ENCODE measurements at regions not wholly inside any gene's neighbourhood (a gene's known extent, or its start where the extent isn't known, plus 50 kb on each side); places are given as distances from the start of the nearest gene placed in this dataset.

DNA sequence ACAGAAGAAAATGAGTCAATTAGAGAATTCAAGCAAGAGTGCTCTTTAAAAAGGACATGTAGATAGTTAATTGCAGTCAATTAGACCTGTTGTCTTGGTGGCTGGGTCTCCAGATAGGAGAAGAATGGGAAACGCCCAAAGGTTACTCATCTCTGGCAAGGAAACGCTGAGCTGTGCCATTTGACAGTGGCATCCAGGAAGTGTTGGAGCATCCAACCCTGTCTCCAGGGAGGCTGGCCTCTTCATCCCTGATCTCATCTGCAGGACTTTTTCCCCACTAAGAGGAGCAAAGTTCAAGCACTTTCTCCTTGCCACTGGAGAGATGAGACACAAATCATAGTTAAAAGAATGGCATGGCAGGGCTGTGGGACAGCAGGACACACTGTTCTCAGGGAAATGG is 111.7 kb upstream of the MSX2 start:
- H3K36me3 ChIP-seq = no peaks in the 10 kb centered on the region
- intact Hi-C loops (cut with DNase I) = no loop called here
- H3K27ac ChIP-seq = no peak overlapping the region
- DNase-seq = no peak
- no peaks in the 10 kb centered on the region for H3K4me1 ChIP-seq
- no peaks in the 10 kb centered on the region for H3K27me3 ChIP-seq
- no peak overlapping the region for H3K4me3 ChIP-seq
- TF ChIP-seq, protein P1, sequence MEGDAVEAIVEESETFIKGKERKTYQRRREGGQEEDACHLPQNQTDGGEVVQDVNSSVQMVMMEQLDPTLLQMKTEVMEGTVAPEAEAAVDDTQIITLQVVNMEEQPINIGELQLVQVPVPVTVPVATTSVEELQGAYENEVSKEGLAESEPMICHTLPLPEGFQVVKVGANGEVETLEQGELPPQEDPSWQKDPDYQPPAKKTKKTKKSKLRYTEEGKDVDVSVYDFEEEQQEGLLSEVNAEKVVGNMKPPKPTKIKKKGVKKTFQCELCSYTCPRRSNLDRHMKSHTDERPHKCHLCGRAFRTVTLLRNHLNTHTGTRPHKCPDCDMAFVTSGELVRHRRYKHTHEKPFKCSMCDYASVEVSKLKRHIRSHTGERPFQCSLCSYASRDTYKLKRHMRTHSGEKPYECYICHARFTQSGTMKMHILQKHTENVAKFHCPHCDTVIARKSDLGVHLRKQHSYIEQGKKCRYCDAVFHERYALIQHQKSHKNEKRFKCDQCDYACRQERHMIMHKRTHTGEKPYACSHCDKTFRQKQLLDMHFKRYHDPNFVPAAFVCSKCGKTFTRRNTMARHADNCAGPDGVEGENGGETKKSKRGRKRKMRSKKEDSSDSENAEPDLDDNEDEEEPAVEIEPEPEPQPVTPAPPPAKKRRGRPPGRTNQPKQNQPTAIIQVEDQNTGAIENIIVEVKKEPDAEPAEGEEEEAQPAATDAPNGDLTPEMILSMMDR (IDR thresholded peaks at IDR 0.05) = no peak
- H3K9me3 ChIP-seq = no peaks in the 10 kb centered on the region
- H3K9ac ChIP-seq (ENCODE audit: low read depth in 2 of 2, low read length in 2 of 2) = no peak overlapping the region

DNA sequence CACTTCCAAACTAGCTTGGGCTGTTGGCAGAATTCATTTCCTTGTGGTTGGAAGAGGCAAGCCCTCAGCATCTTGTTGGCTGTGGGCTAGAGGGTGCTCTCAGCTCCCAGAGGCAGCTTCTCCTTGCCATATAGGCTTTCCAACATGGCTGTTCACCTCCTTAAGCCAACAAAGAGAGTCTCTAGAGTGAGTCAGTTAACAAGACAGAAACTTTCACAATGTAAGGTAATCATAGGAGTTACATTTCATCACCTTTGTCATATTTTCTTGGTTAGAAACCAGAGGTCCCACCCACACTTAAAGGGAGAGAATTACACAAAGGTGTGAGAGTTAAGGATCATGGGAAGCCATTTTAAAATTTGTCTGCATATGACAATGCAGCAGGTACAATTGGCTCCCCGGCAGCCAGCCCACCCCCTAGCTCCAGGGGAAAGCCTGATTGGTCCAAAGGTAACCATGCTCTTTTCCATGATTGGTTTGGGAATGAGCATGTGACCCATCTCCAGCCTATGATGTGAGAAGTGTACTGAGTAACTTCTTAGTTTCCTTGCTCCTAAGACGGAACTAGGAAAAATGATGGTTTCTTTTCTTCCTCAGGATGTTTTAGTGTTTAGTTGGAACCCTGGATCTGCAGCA is 109.8 kb upstream of the MSX2 start:
- intact Hi-C loops (cut with DNase I) = no loop called here

DNA sequence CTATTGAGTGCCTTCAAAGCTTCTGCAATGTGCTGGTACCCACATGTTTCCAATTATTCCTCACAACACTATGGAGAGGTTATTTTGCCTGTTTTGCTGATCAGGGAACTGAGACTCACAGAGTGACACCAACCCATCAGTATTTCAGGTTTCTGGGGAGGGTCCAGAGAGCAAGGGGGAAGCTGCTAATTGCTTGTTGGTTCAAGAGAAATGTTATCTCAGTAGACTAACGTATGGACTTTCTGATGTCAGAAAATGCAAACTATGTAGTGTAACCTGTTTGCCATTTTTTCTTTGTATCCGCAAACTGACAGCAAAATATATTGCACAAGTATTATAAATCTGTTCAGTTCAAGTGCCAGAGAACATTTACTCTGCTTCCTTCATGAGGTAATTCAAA is 108.3 kb upstream of the MSX2 start:
- Histone ChIP-seq H3K4me1 (no peaks in the 10 kb centered on the region), H3K4me3 (no peak overlapping the region), H3K27me3 (no peaks in the 10 kb centered on the region), H3K27ac (no peak overlapping the region), H3K36me3 (no peaks in the 10 kb centered on the region), H3K9me3 (no peaks in the 10 kb centered on the region), H3K9ac (ENCODE audit: low read depth in 2 of 2, low read length in 2 of 2) (no peak overlapping the region)
- TF ChIP-seq, protein P1 (IDR thresholded peaks at IDR 0.05) = no peak
- intact Hi-C loops (cut with DNase I) = no loop called here
- no peak for DNase-seq

More for the DNA sequence above, 109.8 kb upstream of the MSX2 start:
- TF ChIP-seq, protein P1 (IDR thresholded peaks at IDR 0.05) = no peak
- DNase-seq = no peak
- H3K27ac ChIP-seq = no peak overlapping the region
- no peaks in the 10 kb centered on the region for H3K36me3 ChIP-seq
- H3K27me3 ChIP-seq = no peaks in the 10 kb centered on the region
- no peaks in the 10 kb centered on the region for H3K4me1 ChIP-seq
- no peak overlapping the region for H3K9ac ChIP-seq (ENCODE audit: low read depth in 2 of 2, low read length in 2 of 2)
- H3K4me3 ChIP-seq = no peak overlapping the region
- H3K9me3 ChIP-seq = no peaks in the 10 kb centered on the region

DNA sequence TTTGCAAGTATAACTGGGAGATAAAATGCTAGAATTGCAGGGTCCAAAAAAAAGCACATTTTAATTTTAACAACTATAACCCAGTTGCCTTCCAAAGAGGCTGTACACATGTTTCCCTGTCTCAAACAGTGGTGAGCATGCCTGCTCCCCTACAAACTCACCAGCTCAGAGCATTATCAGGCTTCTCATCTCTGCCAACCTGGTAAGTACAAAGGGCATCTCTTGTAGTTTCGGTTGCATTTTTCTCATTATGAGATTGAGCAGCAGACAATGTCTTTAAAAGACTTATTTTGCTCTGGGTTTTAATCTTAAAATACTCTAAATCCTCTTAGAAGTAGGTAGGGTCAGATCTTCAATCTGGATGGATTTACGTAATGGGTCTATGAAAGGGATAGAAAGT is 107.1 kb upstream of the MSX2 start:
- no peaks in the 10 kb centered on the region for H3K36me3 ChIP-seq
- no peak overlapping the region for H3K27ac ChIP-seq
- TF ChIP-seq, protein P1 (IDR thresholded peaks at IDR 0.05) = no peak
- H3K9me3 ChIP-seq = no peaks in the 10 kb centered on the region
- DNase-seq = no peak
- H3K9ac ChIP-seq (ENCODE audit: low read depth in 2 of 2, low read length in 2 of 2) = no peak overlapping the region
- intact Hi-C loops (cut with DNase I) = no loop called here
- no peaks in the 10 kb centered on the region for H3K27me3 ChIP-seq
- no peak overlapping the region for H3K4me3 ChIP-seq
- no peaks in the 10 kb centered on the region for H3K4me1 ChIP-seq

DNA sequence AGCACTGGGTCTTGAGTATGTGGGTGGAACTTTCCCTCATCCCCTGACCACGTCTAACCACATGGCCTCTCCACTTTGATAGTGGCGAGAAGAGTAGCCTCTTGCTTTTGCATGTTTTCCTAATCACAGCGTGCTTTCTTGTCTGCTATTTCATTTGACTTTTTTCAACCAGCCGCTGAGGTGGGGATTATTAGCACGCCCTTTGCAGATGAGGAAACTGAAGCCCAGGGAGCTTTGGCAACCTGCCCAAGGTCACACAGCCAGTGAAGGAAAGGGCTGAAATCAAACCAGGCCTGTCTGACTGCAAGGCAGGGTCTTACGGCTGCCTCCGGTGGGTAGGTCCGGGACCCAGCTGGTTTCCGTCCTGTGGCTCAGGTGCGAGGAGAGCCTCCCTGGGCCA is 106.5 kb upstream of the MSX2 start:
- Histone ChIP-seq H3K36me3 (no peaks in the 10 kb centered on the region), H3K27ac (no peak overlapping the region), H3K4me3 (no peak overlapping the region), H3K27me3 (no peaks in the 10 kb centered on the region), H3K9ac (ENCODE audit: low read depth in 2 of 2, low read length in 2 of 2) (no peak overlapping the region), H3K9me3 (no peaks in the 10 kb centered on the region), H3K4me1 (no peaks in the 10 kb centered on the region)
- DNase-seq = no peak
- intact Hi-C loops (cut with DNase I) = no loop called here
- TF ChIP-seq, protein P1 (IDR thresholded peaks at IDR 0.05) = no peak
